Peyer's patch (tissue), 4 donors: ENCODE measurements at regions not wholly inside any gene's neighbourhood (a gene's known extent, or its start where the extent isn't known, plus 50 kb on each side); places are given as distances from the start of the nearest gene placed in this dataset.

Experiments
- CTCF ChIP-seq, 6 experiments: fragments of 450-650 bp in 4 of 6; fragments of 200-600 bp in 2 of 6; sonication (generic) in 1 of 6; IDR thresholded peaks; one replicate each; pipeline ENCODE4 v1.5.1; 2017 to 2019; ENCODE audit warnings: antibody characterized with exemption in 6 of 6, mild to moderate bottlenecking in 3 of 6, moderate library complexity in 1 of 6
- POLR2A ChIP-seq, 2 donors: fragments of 450-650 bp; IDR thresholded peaks; one replicate each; pipeline ENCODE4 v1.5.1; 2017; ENCODE audit warnings: antibody characterized with exemption in 2 of 2, mild to moderate bottlenecking in 2 of 2, moderate library complexity in 2 of 2

GRCh38 chr7:69105981-69106380, 492.3 kb upstream of the AUTS2 start:
- no peak for TF ChIP-seq CTCF (IDR thresholded peaks at IDR 0.05)
- TF ChIP-seq POLR2A (IDR thresholded peaks at IDR 0.05) = no peak
